ENCODE measurements at regions not wholly inside any gene's neighbourhood (a gene's known extent, or its start where the extent isn't known, plus 50 kb on each side); places are given as distances from the start of the nearest gene placed in this dataset.

- no peak for DNase-seq (ENCODE audit: low read depth in 2 of 2)
Observed at GRCh38 chr4:177696438-177696966, 254.3 kb upstream of the AGA start.

- DNase-seq (ENCODE audit: low read depth in 2 of 2): no peak
Observed at GRCh38 chr4:177699365-177700213, 257.4 kb upstream of the AGA start.

GRCh38 chr4:177706916-177707315 lies 264.7 kb upstream of the AGA start:
- DNase-seq (ENCODE audit: low read depth in 2 of 2): no peak

GRCh38 chr4:177713454-177713853 lies 271.2 kb upstream of the AGA start:
- no peak for DNase-seq (ENCODE audit: low read depth in 2 of 2)

DNA sequence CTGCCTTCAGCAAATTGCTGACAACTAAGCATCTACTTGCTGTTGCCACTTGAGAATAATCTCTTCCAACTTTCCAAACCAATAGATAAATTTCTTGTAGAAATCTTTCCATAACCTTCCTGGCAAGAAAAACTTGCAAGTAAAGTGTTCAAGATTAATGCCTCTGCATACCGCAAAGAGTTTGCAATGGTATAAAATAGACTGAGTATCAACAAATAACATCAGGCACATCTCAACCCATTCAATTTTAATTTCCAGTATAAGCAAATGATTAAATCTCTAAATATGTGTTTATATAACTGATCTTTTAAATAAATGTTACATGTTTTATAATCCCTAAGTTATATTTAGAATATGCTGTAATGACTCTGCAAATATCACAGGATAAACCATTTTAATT lies 275.2 kb upstream of the AGA start:
- DNase-seq (ENCODE audit: low read depth in 2 of 2): no peak

- DNase-seq (ENCODE audit: low read depth in 2 of 2): no peak
Observed at GRCh38 chr4:177718514-177718913, 276.3 kb upstream of the AGA start.

DNA sequence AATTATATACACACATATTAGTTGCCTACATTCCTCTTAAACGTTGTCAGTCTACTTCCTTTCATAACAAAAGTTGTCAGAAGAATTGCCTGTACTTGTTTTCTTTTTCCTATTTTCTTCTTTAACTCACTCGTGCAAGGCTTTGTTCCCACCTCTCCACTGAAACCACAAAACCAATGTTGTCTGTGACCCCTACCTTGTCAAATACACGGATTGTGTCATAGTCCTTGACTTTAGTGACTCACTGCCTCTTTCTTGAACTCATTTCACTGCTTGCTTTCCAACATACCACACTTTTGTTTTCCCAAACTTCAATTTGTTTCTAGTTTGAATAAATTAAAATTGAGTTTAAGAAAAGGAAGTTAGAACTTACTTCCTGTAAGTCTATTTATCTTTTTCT lies 283.9 kb upstream of the AGA start:
- DNase-seq (ENCODE audit: low read depth in 2 of 2): no peak

GRCh38 chr4:177728361-177729152 lies 286.3 kb upstream of the AGA start:
- DNase-seq (ENCODE audit: low read depth in 2 of 2): no peak

- DNase-seq (ENCODE audit: low read depth in 2 of 2): no peak
Observed at GRCh38 chr4:177729681-177730080, 287.4 kb upstream of the AGA start.

DNA sequence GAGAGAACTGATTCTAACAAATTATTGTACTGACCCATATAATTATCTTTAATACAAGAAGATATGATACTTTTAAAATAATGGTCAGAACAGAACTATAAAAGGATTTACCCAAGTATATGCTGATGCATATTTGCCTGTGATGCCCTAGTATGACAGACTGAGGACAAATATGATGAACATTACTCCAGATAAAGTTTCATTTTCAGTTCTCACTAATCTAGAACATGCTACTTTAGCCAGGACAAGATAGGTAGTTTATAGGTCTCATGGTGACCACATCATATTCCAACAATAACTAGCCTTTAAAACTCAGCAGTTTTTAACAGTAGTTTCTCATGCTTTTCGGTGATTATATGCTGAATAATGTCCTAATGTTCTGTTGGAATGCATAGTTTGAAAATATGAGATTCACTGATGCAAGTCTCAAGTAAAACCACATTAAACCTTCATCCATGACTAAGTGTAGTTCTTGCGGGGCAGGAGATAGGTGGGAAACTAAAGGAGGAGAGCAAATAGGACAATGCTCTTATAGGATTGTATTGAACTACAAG lies 295.2 kb upstream of the AGA start:
- no peak for DNase-seq (ENCODE audit: low read depth in 2 of 2)

DNA sequence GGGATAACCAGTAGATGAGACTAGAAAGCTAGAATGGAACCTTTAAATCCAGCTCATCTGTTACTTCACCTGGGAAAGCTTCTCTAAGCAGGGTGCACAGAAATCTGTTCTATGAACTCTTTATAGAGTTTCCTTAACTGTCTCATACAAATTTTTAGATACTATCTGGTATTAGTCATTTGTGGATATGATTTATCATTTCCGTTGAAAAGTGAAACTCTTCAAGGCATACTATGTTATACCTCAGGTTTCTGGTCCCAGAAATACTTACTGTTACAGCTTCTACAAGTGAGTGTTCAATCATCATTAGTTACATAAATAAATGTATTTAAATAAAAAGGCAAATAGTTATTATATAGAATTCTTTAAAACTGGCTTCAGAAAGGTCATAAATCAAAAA lies 298.3 kb upstream of the AGA start:
- DNase-seq (ENCODE audit: low read depth in 2 of 2): no peak

- no peak for DNase-seq (ENCODE audit: low read depth in 2 of 2)
Observed at GRCh38 chr4:177759729-177760128, 317.5 kb upstream of the AGA start.

DNA sequence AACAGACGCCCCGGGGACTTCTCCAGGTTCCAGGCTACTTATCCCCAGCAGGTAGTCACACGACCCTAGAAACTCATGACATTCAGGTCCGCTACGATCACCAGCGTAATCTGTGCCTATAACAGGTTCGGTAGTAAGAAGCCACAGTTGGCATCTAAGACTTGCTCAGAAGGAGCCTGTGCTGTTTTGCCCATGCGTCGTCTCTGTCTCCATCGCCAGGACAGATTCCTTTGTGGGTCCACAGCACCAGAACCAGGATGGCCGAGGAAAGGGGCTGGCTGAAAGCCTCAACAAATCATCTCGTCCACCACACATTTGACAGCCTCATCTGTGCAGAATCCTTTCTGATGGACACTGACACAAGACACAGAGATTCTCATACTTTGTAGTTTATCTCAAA lies 319.5 kb upstream of the AGA start:
- no peak for DNase-seq (ENCODE audit: low read depth in 2 of 2)

DNA sequence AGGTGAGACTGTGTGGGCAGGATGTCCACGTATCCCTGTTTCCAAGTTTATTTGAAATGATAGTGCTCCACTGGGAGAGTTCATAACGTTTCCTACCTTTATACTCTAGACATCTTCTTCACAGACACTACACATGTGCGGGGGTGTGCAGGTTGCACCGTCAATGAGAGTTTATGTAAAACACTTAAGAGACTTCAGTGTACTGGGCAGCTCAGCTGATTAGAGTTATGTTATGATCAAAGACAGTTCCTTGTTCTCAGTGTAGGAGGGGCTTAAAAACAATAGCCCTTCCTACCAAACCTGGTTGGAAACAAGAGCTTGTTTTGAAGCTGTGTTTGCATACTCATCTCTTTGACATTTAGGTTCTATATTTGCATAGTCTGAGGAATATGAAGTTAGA lies 326.9 kb upstream of the AGA start:
- no peak for DNase-seq (ENCODE audit: low read depth in 2 of 2)

GRCh38 chr4:177770776-177771175 lies 328.5 kb upstream of the AGA start:
- no peak for DNase-seq (ENCODE audit: low read depth in 2 of 2)

DNA sequence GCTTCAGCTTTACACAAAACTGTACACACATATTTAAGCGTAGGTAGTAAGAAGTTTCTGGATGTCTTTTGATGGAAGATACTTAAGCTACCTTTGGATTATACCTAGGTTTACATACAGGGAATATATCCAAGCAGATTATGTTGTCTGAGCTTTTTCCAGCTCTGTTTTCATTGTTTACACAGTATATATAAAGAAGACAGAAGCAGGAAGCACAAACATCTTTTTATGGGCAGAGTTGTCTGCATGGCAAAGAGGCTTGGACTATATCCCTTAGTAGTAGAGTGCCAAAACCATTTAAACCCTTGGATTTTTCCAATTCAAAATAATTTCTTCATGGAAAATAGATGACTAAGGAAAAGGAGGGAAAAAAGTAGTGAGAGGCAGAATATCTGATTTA lies 329.4 kb upstream of the AGA start:
- DNase-seq (ENCODE audit: low read depth in 2 of 2): no peak

DNA sequence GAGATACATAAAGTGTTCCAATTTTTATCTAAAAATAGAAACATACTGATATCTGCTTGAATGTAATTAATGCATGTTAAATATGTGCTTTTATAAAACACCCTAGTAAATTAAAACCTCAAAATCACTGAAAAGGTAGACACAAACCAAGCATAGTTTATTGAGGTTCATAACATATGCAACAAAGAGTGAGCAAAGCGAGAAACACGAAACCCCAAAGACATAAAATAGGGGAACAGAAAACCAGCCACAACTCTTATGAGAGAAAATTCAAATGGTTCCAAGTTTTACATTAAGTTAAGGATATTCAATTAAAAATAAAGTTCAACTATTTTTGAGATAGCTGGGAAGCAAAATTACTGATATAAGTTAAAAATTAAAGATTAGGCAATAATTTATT lies 336.4 kb upstream of the AGA start:
- DNase-seq (ENCODE audit: low read depth in 2 of 2): no peak

DNA sequence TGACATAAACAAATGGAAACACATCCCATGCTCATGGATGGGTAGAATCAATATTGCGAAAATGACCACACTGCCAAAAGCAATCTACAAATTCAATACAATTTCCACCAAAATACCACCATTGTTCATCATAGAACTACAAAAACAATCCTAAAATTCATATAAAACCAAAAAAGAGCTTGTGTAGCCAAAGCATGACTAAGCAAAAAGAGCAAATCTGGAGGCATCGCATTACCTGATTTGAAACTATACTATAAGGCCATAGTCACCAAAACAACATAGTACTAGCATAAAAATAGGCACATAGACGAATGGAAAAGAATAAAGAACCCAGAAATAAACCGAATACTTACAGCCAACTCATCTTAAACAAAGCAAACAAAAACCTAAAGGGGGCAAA lies 342.8 kb upstream of the AGA start:
- DNase-seq (ENCODE audit: low read depth in 2 of 2): no peak

DNA sequence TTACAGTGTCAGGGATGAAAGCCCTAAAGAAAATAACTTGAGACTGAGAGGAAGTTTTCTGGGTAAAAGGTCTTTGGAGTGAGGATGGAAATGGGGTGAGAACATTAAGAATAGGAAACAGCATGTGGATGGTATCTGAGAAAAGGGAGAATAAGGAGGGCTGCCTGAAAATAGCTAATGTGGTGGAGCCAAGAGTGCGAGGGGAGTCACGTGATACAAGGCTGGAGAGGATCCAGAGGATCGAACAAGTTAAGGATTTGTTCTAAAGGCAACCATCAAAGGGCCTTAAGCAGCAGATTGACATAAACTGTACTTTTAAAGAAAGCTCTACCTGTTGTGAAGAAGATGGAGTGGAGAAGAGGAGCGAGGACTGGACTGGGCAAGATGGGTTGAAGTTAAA lies 347.4 kb upstream of the AGA start:
- DNase-seq (ENCODE audit: low read depth in 2 of 2): no peak

GRCh38 chr4:177791188-177791587 lies 349.0 kb upstream of the AGA start:
- no peak for DNase-seq (ENCODE audit: low read depth in 2 of 2)

DNA sequence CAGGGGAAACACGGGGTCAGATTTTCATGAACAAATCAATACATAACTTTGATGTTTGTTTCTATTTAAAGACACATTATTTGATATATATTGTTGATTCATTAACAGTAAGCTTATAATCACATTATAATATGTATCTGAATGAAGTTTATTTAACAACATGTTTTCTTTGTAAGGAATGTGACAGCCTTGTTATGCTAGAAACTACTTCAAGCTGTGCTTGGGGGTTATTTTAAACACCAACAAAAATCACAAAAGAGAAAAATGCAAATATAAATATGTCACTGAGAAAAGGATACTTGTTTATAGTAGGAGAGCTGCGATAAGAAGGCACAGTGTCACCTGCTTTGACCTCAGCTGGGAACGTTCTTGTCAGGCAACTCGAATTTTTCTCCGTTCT lies 354.6 kb upstream of the AGA start:
- no peak for DNase-seq (ENCODE audit: low read depth in 2 of 2)

DNA sequence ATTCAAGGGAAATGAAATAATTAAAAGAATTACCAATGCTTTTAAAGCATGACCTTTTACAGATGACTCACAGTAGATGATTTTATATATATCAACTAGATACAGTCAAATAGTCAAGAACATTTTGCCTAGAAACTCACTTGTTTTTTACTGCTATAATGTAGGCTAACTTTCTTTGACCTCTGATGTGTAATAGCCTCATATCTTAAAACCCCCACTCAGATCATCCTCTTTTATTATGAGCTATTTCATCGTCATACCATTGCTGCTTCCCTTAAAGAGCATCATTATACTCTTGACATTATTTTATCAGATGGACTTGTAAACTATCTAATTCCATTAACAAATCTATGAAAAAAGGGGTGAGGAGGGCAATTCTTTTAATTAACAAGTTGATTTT lies 355.9 kb upstream of the AGA start:
- no peak for DNase-seq (ENCODE audit: low read depth in 2 of 2)

GRCh38 chr4:177802162-177802561 lies 359.9 kb upstream of the AGA start:
- no peak for DNase-seq (ENCODE audit: low read depth in 2 of 2)

Data from stimulated activated CD4-positive, alpha-beta T cell treated with anti-CD3 and anti-CD28 coated beads, Interleukin-1b, Interleukin-23, amount 100 ng/mL, for 4 hours (primary cell).